OCI-LY1 (cell line): ENCODE measurements at regions not wholly inside any gene's neighbourhood (a gene's known extent, or its start where the extent isn't known, plus 50 kb on each side); places are given as distances from the start of the nearest gene placed in this dataset.

ENCODE experiments used
- H2AFZ ChIP-seq: fragments of 200-600 bp; sonication (generic), shearing (Covaris generic); 2 replicates; pipeline ENCODE4 v1.6.0; 2014; ENCODE audit warnings: antibody characterized with exemption, mild to moderate bottlenecking, low read length
- H3F3A ChIP-seq: fragments of 200-600 bp; sonication (generic), shearing (Covaris generic); 2 replicates; pipeline ENCODE4 v1.6.0; 2014; ENCODE audit warnings: mild to moderate bottlenecking, antibody characterized with exemption, low read length, moderate library complexity; ENCODE audit not compliant: insufficient read depth
- H3K27ac ChIP-seq: fragments of 200-600 bp; sonication (generic); 2 replicates; pipeline ENCODE4 v1.5.1; 2014; ENCODE audit warnings: low read length, mixed run types, mild to moderate bottlenecking, low read depth; ENCODE audit not compliant: poor library complexity, severe bottlenecking
- H3K27me3 ChIP-seq: fragments of 200-600 bp; sonication (generic); 2 replicates; pipeline ENCODE4 v1.6.0; 2014; ENCODE audit warnings: antibody characterized with exemption, mild to moderate bottlenecking, low read length, moderate library complexity; ENCODE audit not compliant: insufficient read depth
- H3K36me3 ChIP-seq: fragments of 200-600 bp; sonication (generic); 2 replicates; pipeline ENCODE4 v1.6.1; 2014; ENCODE audit warnings: mild to moderate bottlenecking, antibody characterized with exemption, low read length, moderate library complexity, mixed read lengths; ENCODE audit not compliant: insufficient read depth
- H3K4me1 ChIP-seq: fragments of 200-600 bp; sonication (generic); 2 replicates; pipeline ENCODE4 v1.5.1; 2014; ENCODE audit warnings: mild to moderate bottlenecking, low read length, moderate library complexity; ENCODE audit not compliant: insufficient read depth, severe bottlenecking
- H3K4me2 ChIP-seq: fragments of 200-600 bp; sonication (generic), shearing (Covaris generic); 2 replicates; pipeline ENCODE4 v1.6.1; 2014; ENCODE audit warnings: low read length
- H3K4me3 ChIP-seq: fragments of 200-600 bp; sonication (generic); 2 replicates; pipeline ENCODE4 v1.5.1; 2014; ENCODE audit warnings: low read length, low read depth, mild to moderate bottlenecking, mixed read lengths; ENCODE audit not compliant: poor library complexity, severe bottlenecking
- H3K79me2 ChIP-seq: fragments of 200-600 bp; shearing (Covaris generic); 2 replicates; pipeline ENCODE4 v1.6.1; 2016; ENCODE audit warnings: mixed run types, low read length, mixed read lengths; ENCODE audit not compliant: insufficient read depth
- H3K9ac ChIP-seq: fragments of 200-600 bp; sonication (generic), shearing (Covaris generic); 2 replicates; pipeline ENCODE4 v1.6.1; 2014; ENCODE audit warnings: mild to moderate bottlenecking, low read length, mixed read lengths
- H3K9me2 ChIP-seq: fragments of 200-600 bp; sonication (generic), shearing (Covaris generic); 2 replicates; pipeline ENCODE4 v1.6.1; 2014; ENCODE audit warnings: low read depth, mild to moderate bottlenecking, low read length, mixed read lengths
- H3K9me3 ChIP-seq: fragments of 200-600 bp; shearing (Covaris generic); 2 replicates; pipeline ENCODE4 v1.6.1; 2014; ENCODE audit warnings: low read length, mixed read lengths
- H4K20me1 ChIP-seq: fragments of 200-600 bp; sonication (generic), shearing (Covaris generic); 2 replicates; pipeline ENCODE4 v1.6.0; 2016; ENCODE audit warnings: mild to moderate bottlenecking, low read length; ENCODE audit not compliant: insufficient read depth
- EZH2 ChIP-seq: fragments of 200-600 bp; sonication (generic), shearing (Covaris generic); IDR thresholded peaks from 2 replicates; pipeline ENCODE4 v1.8.0; 2017; ENCODE audit warnings: borderline replicate concordance, mixed run types, mild to moderate bottlenecking, antibody characterized with exemption, low read length, moderate library complexity, mixed read lengths
- TF ChIP-seq, protein P1 (sequence below): fragments of 200-600 bp; sonication (generic), shearing (Covaris generic); IDR thresholded peaks from 2 replicates; pipeline ENCODE4 v1.5.1; 2017; ENCODE audit warnings: mild to moderate bottlenecking, antibody characterized with exemption, low read length, moderate library complexity, mixed read lengths

DNA sequence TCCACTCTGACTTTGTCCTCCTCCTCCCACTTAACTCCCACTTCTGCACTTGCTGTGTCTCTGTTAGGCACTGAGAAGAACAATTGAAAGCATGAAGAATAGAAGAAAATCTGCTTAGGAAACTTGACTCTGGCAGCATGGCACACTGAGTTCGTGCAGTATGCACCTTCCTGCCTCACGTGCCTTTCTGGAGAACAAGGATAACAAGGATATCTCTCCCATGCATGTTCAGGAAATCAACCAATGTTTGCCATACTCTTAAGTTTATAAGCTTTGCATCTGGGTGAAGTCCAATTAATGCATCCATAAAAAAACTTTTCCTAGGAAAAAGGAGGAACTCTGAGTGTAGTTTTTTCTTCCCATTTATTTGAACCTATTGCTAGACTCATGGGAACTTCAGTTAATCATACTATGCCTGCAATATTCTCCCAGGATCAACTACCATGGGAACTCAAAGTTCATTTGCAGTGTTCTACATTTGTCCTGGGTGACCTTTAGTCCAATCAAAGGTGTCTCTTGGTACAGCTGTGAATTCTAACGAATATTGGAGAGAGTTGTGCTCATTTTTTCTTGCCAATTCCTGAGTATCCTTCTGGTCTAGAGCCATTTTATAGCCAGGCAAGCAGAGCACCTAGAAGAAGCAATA, 227.0 kb downstream of the ENC1 start:
- Histone ChIP-seq H3K27ac (no peak overlapping the region), H3K27me3 (no peaks in the 10 kb centered on the region), H3K9me3 (no peaks in the 10 kb centered on the region), H3K4me2 (no peak overlapping the region), H3K4me3 (no peak overlapping the region), H2AFZ (no peak overlapping the region), H4K20me1 (no peaks in the 10 kb centered on the region), H3K79me2 (no peaks in the 10 kb centered on the region), H3F3A (no peaks in the 10 kb centered on the region), H3K4me1 (no peaks in the 10 kb centered on the region), H3K9ac (no peak overlapping the region), H3K36me3 (no peaks in the 10 kb centered on the region), H3K9me2 (no peaks in the 10 kb centered on the region)
- TF ChIP-seq, protein P1, sequence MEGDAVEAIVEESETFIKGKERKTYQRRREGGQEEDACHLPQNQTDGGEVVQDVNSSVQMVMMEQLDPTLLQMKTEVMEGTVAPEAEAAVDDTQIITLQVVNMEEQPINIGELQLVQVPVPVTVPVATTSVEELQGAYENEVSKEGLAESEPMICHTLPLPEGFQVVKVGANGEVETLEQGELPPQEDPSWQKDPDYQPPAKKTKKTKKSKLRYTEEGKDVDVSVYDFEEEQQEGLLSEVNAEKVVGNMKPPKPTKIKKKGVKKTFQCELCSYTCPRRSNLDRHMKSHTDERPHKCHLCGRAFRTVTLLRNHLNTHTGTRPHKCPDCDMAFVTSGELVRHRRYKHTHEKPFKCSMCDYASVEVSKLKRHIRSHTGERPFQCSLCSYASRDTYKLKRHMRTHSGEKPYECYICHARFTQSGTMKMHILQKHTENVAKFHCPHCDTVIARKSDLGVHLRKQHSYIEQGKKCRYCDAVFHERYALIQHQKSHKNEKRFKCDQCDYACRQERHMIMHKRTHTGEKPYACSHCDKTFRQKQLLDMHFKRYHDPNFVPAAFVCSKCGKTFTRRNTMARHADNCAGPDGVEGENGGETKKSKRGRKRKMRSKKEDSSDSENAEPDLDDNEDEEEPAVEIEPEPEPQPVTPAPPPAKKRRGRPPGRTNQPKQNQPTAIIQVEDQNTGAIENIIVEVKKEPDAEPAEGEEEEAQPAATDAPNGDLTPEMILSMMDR: no peak
- TF ChIP-seq EZH2: no peak

GRCh38 chr5:74412066-74412465, 228.5 kb downstream of the ENC1 start:
- Histone ChIP-seq H4K20me1 (no peaks in the 10 kb centered on the region), H3K27ac (no peak overlapping the region), H3K4me2 (no peak overlapping the region), H3K9ac (no peak overlapping the region), H3K4me3 (no peak overlapping the region), H3K79me2 (no peaks in the 10 kb centered on the region), H3K4me1 (no peaks in the 10 kb centered on the region), H3K36me3 (no peaks in the 10 kb centered on the region), H2AFZ (no peak overlapping the region), H3F3A (no peaks in the 10 kb centered on the region), H3K27me3 (no peaks in the 10 kb centered on the region), H3K9me3 (no peaks in the 10 kb centered on the region), H3K9me2 (no peaks in the 10 kb centered on the region)
- TF ChIP-seq, protein P1: no peak
- TF ChIP-seq EZH2: no peak

DNA sequence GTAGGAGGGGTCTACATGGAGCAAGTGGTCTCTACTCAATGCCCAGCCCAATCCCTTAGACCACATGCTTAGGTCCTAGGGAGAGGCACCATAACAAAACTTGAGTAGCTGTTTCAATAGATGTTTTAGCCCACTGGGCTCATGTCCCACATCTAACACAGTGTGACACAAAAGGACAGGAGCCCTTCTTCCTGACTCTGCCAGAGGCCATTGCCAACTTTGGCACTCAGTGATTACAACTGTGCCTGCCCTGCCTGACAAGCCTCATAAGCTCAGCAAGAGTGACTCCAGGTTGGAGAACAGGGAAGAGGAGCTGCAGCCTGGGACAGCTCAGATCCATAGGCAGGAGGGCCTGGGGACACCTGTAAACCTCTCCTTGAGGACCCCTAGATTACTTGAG, 230.8 kb downstream of the ENC1 start:
- Histone ChIP-seq H3K4me3 (no peak overlapping the region), H4K20me1 (no peaks in the 10 kb centered on the region), H3K79me2 (no peaks in the 10 kb centered on the region), H2AFZ (no peak overlapping the region), H3K27me3 (no peaks in the 10 kb centered on the region), H3K9me2 (no peaks in the 10 kb centered on the region), H3K4me2 (no peak overlapping the region), H3K4me1 (no peaks in the 10 kb centered on the region), H3K9ac (no peak overlapping the region), H3K27ac (no peak overlapping the region), H3K36me3 (no peaks in the 10 kb centered on the region), H3F3A (no peaks in the 10 kb centered on the region), H3K9me3 (no peaks in the 10 kb centered on the region)
- no peak for TF ChIP-seq EZH2
- TF ChIP-seq, protein P1: no peak
